ENCODE measurements at regions not wholly inside any gene's neighbourhood (a gene's known extent, or its start where the extent isn't known, plus 50 kb on each side); places are given as distances from the start of the nearest gene placed in this dataset.

DNA sequence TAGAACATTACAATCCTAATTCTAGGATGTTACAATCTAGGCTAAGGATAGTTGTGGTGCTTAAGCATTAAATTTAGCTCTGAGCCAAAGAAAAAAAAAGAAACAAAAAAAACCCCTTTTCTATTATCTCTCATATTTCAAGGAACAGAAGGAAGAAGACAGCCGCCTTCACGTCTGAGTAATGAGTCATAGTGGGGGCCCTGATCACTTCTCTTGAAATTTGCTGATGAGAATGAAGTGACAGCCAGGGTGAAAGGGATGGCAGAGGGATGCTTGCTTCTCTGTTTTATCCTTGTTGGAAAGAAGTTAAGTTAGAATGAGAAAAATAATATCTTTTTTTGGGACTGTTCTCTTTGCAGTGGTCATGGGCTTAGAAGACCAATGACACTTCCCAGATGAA lies 82.6 kb upstream of the MPHOSPH6 start:
- no peak for TF ChIP-seq CTCF (IDR thresholded peaks at IDR 0.05; ENCODE audit: low read depth, low read length, missing control alignments)
- H3K4me3 ChIP-seq (ENCODE audit: low read depth, low read length): no peak overlapping the region
- no peak for DNase-seq (ENCODE audit: low read depth)

DNA sequence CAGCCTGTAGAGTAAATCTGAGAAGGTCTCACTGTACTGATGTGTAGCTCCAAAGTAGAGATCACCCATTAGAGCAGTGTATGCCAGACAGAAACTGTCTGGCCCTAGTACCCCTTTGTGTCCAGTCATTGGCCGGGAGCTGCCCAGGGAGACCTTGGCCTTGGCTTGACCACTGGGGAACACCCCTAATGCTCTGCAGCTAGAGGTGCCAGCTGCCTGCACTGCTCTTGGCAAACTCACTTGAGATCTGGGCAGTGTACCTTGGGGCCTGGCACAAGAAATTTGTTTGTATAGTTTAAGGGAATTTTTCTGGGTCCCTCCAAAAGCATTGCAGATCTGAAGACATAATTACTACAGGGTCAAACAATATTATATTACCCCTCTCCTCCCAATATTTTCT lies 78.7 kb upstream of the MPHOSPH6 start:
- no peak for DNase-seq (ENCODE audit: low read depth)
- TF ChIP-seq CTCF (IDR thresholded peaks at IDR 0.05; ENCODE audit: low read depth, low read length, missing control alignments): no peak
- no peak overlapping the region for H3K4me3 ChIP-seq (ENCODE audit: low read depth, low read length)

GRCh38 chr16:82248012-82248656 lies 78.1 kb upstream of the MPHOSPH6 start:
- no peak for DNase-seq (ENCODE audit: low read depth)
- TF ChIP-seq CTCF (IDR thresholded peaks at IDR 0.05; ENCODE audit: low read depth, low read length, missing control alignments): no peak
- no peak overlapping the region for H3K4me3 ChIP-seq (ENCODE audit: low read depth, low read length)

- no peak overlapping the region for H3K4me3 ChIP-seq (ENCODE audit: low read depth, low read length)
- no peak for TF ChIP-seq CTCF (IDR thresholded peaks at IDR 0.05; ENCODE audit: low read depth, low read length, missing control alignments)
- no peak for DNase-seq (ENCODE audit: low read depth)
Observed at GRCh38 chr16:82242201-82242600, 72.2 kb upstream of the MPHOSPH6 start.

- no peak overlapping the region for H3K4me3 ChIP-seq (ENCODE audit: low read depth, low read length)
- no peak for DNase-seq (ENCODE audit: low read depth)
Observed at GRCh38 chr16:82241469-82242052, 71.5 kb upstream of the MPHOSPH6 start.

DNA sequence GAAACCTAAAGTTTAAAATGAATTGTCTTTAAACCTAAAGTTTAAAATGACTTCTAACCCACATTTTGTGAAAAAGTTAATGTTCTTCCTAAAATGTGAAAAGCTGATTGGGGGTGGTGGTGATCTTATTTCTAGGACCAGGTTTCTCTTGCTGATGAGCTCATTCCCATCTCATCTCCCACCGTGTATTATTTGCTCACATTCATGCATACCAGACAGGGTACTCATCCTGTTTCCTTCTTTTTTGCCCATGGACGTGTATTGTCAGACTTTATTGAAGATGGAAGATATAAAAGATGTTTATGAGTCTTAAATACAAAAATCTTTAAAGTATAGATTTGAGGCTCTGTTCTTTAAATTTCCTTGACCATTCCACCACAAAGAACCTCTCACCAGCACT lies 70.1 kb upstream of the MPHOSPH6 start:
- DNase-seq (ENCODE audit: low read depth): no peak
- no peak overlapping the region for H3K4me3 ChIP-seq (ENCODE audit: low read depth, low read length)

More at GRCh38 chr16:82241469-82242052, 71.5 kb upstream of the MPHOSPH6 start:
- no peak for TF ChIP-seq CTCF (IDR thresholded peaks at IDR 0.05; ENCODE audit: low read depth, low read length, missing control alignments)

More for the DNA sequence above, 70.1 kb upstream of the MPHOSPH6 start:
- TF ChIP-seq CTCF (IDR thresholded peaks at IDR 0.05; ENCODE audit: low read depth, low read length, missing control alignments): no peak
